PFSK-1 (cell line): ENCODE measurements at regions not wholly inside any gene's neighbourhood (a gene's known extent, or its start where the extent isn't known, plus 50 kb on each side); places are given as distances from the start of the nearest gene placed in this dataset.

Experiments used
- FOXP2 ChIP-seq: optimal IDR thresholded peaks from 2 replicates; pipeline ENCODE3; 2011; ENCODE audit warnings: borderline replicate concordance, control low read depth, inconsistent platforms; ENCODE audit not compliant: insufficient read depth; ENCODE audit errors: extremely low read length, extremely low read depth
- POLR2AphosphoS5 ChIP-seq: IDR thresholded peaks from 2 replicates; pipeline ENCODE4 v1.6.1; 2012; ENCODE audit warnings: low read depth, mild to moderate bottlenecking, control low read depth, low read length, moderate library complexity
- SIN3A ChIP-seq: IDR thresholded peaks from 2 replicates; pipeline ENCODE4 v1.6.1; 2012; ENCODE audit warnings: mild to moderate bottlenecking, low read length, moderate library complexity, borderline replicate concordance; ENCODE audit not compliant: insufficient read depth
- TAF1 ChIP-seq: IDR thresholded peaks from 2 replicates; pipeline ENCODE4 v1.6.1; 2012; ENCODE audit warnings: low read length, control low read depth, borderline replicate concordance; ENCODE audit not compliant: insufficient read depth
- TF ChIP-seq, protein P1 (sequence below), 2 experiments: IDR thresholded peaks; 2 replicates each; pipeline versions ENCODE4 v1.6.1 to v1.8.0; 2011 to 2012; ENCODE audit warnings: low read depth in 2 of 2, low read length in 2 of 2, control low read depth in 1 of 2, inconsistent platforms in 1 of 2, mild to moderate bottlenecking in 1 of 2, moderate library complexity in 1 of 2; ENCODE audit not compliant: insufficient read depth in 1 of 2

DNA sequence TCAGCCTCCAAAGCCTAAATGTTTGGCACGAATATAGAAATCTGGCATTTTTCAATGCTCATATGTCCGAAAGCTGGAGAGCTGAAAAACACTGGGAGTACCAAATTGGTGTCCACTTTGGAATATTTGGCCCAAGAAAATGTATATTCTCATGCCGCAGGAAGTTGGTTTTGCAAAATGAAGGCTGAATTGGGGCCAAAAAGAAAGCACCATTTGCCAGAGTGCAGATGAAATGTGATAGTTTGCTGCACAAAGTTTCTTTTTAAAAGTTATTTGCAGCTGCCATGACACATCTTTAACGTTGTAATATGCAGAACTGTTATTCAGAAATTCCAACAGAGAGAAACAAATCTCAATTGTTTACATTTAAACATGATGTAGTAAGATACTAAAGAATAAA, 124.2 kb upstream of the LYPLAL1 start:
- TF ChIP-seq TAF1 (no peak), SIN3A (no peak), POLR2AphosphoS5 (no peak), FOXP2 (no peak)
- TF ChIP-seq, protein P1, sequence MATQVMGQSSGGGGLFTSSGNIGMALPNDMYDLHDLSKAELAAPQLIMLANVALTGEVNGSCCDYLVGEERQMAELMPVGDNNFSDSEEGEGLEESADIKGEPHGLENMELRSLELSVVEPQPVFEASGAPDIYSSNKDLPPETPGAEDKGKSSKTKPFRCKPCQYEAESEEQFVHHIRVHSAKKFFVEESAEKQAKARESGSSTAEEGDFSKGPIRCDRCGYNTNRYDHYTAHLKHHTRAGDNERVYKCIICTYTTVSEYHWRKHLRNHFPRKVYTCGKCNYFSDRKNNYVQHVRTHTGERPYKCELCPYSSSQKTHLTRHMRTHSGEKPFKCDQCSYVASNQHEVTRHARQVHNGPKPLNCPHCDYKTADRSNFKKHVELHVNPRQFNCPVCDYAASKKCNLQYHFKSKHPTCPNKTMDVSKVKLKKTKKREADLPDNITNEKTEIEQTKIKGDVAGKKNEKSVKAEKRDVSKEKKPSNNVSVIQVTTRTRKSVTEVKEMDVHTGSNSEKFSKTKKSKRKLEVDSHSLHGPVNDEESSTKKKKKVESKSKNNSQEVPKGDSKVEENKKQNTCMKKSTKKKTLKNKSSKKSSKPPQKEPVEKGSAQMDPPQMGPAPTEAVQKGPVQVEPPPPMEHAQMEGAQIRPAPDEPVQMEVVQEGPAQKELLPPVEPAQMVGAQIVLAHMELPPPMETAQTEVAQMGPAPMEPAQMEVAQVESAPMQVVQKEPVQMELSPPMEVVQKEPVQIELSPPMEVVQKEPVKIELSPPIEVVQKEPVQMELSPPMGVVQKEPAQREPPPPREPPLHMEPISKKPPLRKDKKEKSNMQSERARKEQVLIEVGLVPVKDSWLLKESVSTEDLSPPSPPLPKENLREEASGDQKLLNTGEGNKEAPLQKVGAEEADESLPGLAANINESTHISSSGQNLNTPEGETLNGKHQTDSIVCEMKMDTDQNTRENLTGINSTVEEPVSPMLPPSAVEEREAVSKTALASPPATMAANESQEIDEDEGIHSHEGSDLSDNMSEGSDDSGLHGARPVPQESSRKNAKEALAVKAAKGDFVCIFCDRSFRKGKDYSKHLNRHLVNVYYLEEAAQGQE (IDR thresholded peaks at IDR 0.05; ENCODE audit: insufficient read depth in 1 of 2, low read depth in 2 of 2, low read length in 2 of 2): no peak
